ENCODE measurements at regions not wholly inside any gene's neighbourhood (a gene's known extent, or its start where the extent isn't known, plus 50 kb on each side); places are given as distances from the start of the nearest gene placed in this dataset.

DNA sequence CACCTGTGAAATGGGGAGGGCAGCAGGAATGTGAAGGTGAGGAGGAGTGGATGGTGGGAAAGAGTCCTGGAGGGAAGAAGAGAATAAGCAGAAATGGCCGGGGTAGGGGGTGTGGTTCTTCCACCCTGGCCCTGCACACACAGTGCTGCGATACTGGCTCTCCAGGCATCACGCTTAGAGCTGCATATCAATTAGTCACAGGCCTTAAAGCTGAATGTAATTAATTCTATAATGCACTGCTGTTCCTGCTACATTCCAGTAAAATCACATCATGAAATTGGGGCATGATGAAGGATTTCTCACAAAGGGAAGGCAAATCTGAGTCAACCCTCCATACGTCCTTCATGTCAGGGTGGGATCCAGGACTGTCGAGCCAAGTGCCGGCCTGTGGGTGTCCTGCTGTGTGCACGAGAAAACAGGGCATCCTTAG, 566.1 kb downstream of the BCL11B start:
- DNase-seq (ENCODE audit: low read depth, low spot score): no peak
- Histone ChIP-seq H3K27me3 (ENCODE audit: insufficient read depth, insufficient read length) (no peaks in the 10 kb centered on the region), H3K9me3 (ENCODE audit: insufficient read depth, low read length) (no peaks in the 10 kb centered on the region), H3K4me1 (ENCODE audit: insufficient read depth, insufficient read length) (no peaks in the 10 kb centered on the region), H3K36me3 (ENCODE audit: insufficient read depth, insufficient read length, low read length) (no peaks in the 10 kb centered on the region), H3K4me3 (ENCODE audit: insufficient read length, low read depth) (no peak overlapping the region), H3K9ac (ENCODE audit: insufficient read length, low read depth) (no peak overlapping the region)
- TF ChIP-seq ZNF274 (IDR thresholded peaks at IDR 0.05; ENCODE audit: low read depth, low read length): no peak
- TF ChIP-seq SUZ12 (IDR thresholded peaks at IDR 0.05; ENCODE audit: extremely low read depth, insufficient read depth, insufficient read length): no peak
- TF ChIP-seq YY1 (IDR thresholded peaks at IDR 0.05; ENCODE audit: insufficient read depth, insufficient read length): no peak

DNA sequence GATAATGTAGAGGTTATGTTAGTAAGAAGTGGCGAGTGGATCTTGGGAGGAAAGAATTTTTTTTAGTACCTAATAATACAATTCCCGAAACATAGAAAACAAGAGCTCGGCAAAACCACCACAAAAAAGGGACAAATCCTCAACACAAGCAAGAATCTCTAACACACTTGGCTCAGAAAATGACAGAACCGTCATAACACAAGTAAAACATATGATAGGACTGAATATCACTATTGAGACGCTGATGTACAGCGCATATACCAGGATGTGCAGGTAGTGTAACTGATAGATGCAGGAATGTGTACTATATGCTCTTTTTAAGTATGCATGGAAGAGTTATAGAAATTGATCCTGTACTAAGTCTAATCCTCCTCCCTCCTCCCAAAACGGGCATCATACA, 564.5 kb downstream of the BCL11B start:
- Histone ChIP-seq H3K9ac (ENCODE audit: insufficient read length, low read depth) (no peak overlapping the region), H3K27me3 (ENCODE audit: insufficient read depth, insufficient read length) (no peaks in the 10 kb centered on the region), H3K4me1 (ENCODE audit: insufficient read depth, insufficient read length) (no peaks in the 10 kb centered on the region), H3K4me3 (ENCODE audit: insufficient read length, low read depth) (no peak overlapping the region), H3K36me3 (ENCODE audit: insufficient read depth, insufficient read length, low read length) (no peaks in the 10 kb centered on the region), H3K9me3 (ENCODE audit: insufficient read depth, low read length) (no peaks in the 10 kb centered on the region)
- DNase-seq (ENCODE audit: low read depth, low spot score): no peak
- TF ChIP-seq ZNF274 (IDR thresholded peaks at IDR 0.05; ENCODE audit: low read depth, low read length) (no peak), SUZ12 (IDR thresholded peaks at IDR 0.05; ENCODE audit: extremely low read depth, insufficient read depth, insufficient read length) (no peak)

DNA sequence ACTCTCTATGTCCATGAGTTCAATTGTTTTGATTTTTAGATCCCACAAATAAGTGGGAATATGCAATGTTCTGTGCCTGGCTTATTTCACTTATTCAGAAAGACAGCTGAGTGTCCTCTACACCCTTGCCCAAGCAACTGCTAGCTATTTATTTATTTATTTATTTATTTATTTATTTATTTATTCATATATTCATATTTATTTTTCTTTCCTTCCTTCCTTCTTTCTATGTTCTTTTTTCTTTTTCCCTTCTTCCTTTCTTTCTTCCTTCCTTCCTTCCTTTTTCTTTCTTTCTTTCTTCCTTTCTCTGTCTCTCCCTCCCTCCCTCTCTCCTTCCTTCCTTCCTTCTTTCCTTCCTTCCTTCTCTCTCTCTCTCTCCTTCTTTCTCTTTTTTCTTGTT, 563.4 kb downstream of the BCL11B start:
- TF ChIP-seq YY1 (IDR thresholded peaks at IDR 0.05; ENCODE audit: insufficient read depth, insufficient read length): no peak
- no peak for TF ChIP-seq SUZ12 (IDR thresholded peaks at IDR 0.05; ENCODE audit: extremely low read depth, insufficient read depth, insufficient read length)
- no peak for TF ChIP-seq ZNF274 (IDR thresholded peaks at IDR 0.05; ENCODE audit: low read depth, low read length)
- no peaks in the 10 kb centered on the region for H3K4me1 ChIP-seq (ENCODE audit: insufficient read depth, insufficient read length)
- no peak overlapping the region for H3K9ac ChIP-seq (ENCODE audit: insufficient read length, low read depth)
- no peaks in the 10 kb centered on the region for H3K36me3 ChIP-seq (ENCODE audit: insufficient read depth, insufficient read length, low read length)
- H3K9me3 ChIP-seq (ENCODE audit: insufficient read depth, low read length): no peaks in the 10 kb centered on the region
- H3K27me3 ChIP-seq (ENCODE audit: insufficient read depth, insufficient read length): no peaks in the 10 kb centered on the region
- no peak overlapping the region for H3K4me3 ChIP-seq (ENCODE audit: insufficient read length, low read depth)
- DNase-seq (ENCODE audit: low read depth, low spot score): no peak

DNA sequence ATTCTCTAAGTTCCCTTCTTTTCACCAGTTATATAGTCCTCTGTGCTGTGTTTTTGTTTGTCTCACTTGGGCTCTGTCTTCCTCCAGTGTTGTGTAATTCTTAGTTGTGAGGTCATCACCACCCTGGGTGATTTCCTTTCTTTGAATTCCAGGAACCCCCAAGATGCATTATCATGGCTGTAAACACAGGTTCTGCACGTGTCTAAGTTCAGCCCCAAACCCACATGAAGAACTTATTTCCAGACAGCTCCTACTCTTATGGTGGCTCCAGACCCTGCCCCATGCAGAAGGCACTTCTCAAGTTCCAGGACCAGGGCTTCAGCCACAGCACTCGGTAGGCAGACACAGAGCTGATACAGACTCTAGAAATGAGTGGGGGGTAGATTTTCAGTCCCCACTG, 560.5 kb downstream of the BCL11B start:
- Histone ChIP-seq H3K4me3 (ENCODE audit: insufficient read length, low read depth) (no peak overlapping the region), H3K36me3 (ENCODE audit: insufficient read depth, insufficient read length, low read length) (no peaks in the 10 kb centered on the region), H3K9me3 (ENCODE audit: insufficient read depth, low read length) (no peaks in the 10 kb centered on the region), H3K27me3 (ENCODE audit: insufficient read depth, insufficient read length) (no peaks in the 10 kb centered on the region), H3K9ac (ENCODE audit: insufficient read length, low read depth) (no peak overlapping the region), H3K4me1 (ENCODE audit: insufficient read depth, insufficient read length) (no peaks in the 10 kb centered on the region)
- DNase-seq (ENCODE audit: low read depth, low spot score): no peak
- TF ChIP-seq ZNF274 (IDR thresholded peaks at IDR 0.05; ENCODE audit: low read depth, low read length) (no peak), SUZ12 (IDR thresholded peaks at IDR 0.05; ENCODE audit: extremely low read depth, insufficient read depth, insufficient read length) (no peak), YY1 (IDR thresholded peaks at IDR 0.05; ENCODE audit: insufficient read depth, insufficient read length) (no peak)

DNA sequence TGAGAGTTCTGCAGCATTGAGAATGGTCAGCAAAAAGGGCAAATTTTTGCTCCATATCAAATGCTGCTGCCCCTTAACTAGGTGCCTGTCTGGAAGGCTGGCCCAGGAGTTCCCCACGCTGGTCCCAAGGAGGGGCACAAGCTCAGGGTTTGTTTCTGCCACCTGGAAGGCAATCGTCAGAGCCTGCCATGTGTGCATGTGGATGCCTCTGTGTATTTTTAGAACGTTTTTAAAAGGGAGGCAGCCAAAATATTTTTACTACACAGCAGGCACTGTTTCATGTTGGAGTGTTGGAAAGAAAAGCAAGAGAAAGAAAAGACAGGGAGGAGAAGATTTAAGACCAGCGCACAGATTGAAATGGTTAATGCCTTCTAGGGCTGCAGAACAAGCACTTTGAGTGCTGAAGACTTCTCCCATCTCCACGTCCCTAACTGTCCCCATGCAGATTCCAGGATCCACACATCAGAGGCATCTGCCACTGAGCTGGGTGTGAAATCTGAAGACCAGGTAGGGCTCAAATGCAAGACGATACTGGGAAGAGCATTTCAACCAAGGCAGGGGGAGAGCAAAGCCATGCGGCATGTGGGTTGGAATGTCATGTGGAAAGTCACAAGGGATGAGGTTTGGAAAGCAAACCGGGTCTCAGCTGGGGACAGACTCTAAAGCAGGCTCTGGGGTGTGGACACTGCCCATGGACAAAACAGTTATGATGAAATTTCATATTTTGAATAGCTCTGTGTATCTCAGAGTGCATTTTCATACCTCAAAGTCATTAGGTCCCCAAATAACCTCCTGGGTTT, 557.2 kb downstream of the BCL11B start:
- H3K4me1 ChIP-seq (ENCODE audit: insufficient read depth, insufficient read length): no peaks in the 10 kb centered on the region
- H3K27me3 ChIP-seq (ENCODE audit: insufficient read depth, insufficient read length): no peaks in the 10 kb centered on the region
- no peak overlapping the region for H3K9ac ChIP-seq (ENCODE audit: insufficient read length, low read depth)
- H3K4me3 ChIP-seq (ENCODE audit: insufficient read length, low read depth): no peak overlapping the region
- H3K36me3 ChIP-seq (ENCODE audit: insufficient read depth, insufficient read length, low read length): no peaks in the 10 kb centered on the region
- DNase-seq (ENCODE audit: low read depth, low spot score): no peak
- no peaks in the 10 kb centered on the region for H3K9me3 ChIP-seq (ENCODE audit: insufficient read depth, low read length)
- TF ChIP-seq YY1 (IDR thresholded peaks at IDR 0.05; ENCODE audit: insufficient read depth, insufficient read length): no peak
- no peak for TF ChIP-seq ZNF274 (IDR thresholded peaks at IDR 0.05; ENCODE audit: low read depth, low read length)
- TF ChIP-seq SUZ12 (IDR thresholded peaks at IDR 0.05; ENCODE audit: extremely low read depth, insufficient read depth, insufficient read length): no peak

DNA sequence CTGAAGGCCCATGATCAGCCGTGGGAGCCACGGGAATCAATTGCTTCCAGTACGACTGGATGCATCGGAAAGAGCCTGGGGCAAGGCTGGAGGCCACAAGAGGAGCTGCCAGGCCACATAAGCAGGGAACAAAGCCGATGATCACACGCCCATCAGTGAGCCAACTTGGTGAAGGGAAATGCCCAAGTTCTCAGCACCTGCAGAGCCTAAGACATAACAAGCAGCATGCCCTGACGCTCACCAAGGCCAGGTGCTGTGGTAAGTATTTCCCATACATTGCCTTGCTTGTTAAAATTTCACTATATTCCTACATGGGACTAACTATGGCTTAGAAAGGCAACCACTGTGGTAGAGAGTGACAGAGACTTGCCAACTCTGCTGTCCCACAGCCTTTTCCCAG, 555.9 kb downstream of the BCL11B start:
- Histone ChIP-seq H3K27me3 (ENCODE audit: insufficient read depth, insufficient read length) (no peaks in the 10 kb centered on the region), H3K4me3 (ENCODE audit: insufficient read length, low read depth) (no peak overlapping the region), H3K9ac (ENCODE audit: insufficient read length, low read depth) (no peak overlapping the region), H3K36me3 (ENCODE audit: insufficient read depth, insufficient read length, low read length) (no peaks in the 10 kb centered on the region), H3K4me1 (ENCODE audit: insufficient read depth, insufficient read length) (no peaks in the 10 kb centered on the region), H3K9me3 (ENCODE audit: insufficient read depth, low read length) (no peaks in the 10 kb centered on the region)
- DNase-seq (ENCODE audit: low read depth, low spot score): no peak
- TF ChIP-seq YY1 (IDR thresholded peaks at IDR 0.05; ENCODE audit: insufficient read depth, insufficient read length) (no peak), ZNF274 (IDR thresholded peaks at IDR 0.05; ENCODE audit: low read depth, low read length) (no peak), SUZ12 (IDR thresholded peaks at IDR 0.05; ENCODE audit: extremely low read depth, insufficient read depth, insufficient read length) (no peak)

DNA sequence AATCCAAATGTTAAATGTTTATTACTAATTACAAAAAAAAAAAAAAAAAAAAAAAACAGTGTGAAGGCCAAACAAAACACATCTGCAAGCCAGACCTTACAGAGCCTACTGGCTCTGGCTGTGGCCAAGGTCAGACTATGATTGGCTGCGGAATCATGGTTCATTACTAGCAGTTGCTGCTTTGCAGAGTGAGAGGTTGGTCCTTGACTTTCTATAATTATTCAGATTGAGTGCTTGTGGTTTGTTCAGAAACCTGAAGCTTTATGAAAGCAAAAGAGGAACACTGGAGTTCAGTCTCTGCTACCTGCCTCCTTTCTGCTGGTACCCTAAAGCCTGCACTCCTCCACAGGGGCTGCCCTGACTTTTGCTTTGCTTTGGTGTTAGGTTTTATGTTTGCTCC, 550.9 kb downstream of the BCL11B start:
- Histone ChIP-seq H3K27me3 (ENCODE audit: insufficient read depth, insufficient read length) (no peaks in the 10 kb centered on the region), H3K9me3 (ENCODE audit: insufficient read depth, low read length) (no peaks in the 10 kb centered on the region)
- TF ChIP-seq YY1 (IDR thresholded peaks at IDR 0.05; ENCODE audit: insufficient read depth, insufficient read length) (no peak), ZNF274 (IDR thresholded peaks at IDR 0.05; ENCODE audit: low read depth, low read length) (no peak), SUZ12 (IDR thresholded peaks at IDR 0.05; ENCODE audit: extremely low read depth, insufficient read depth, insufficient read length) (no peak)

More for the DNA sequence above, 550.9 kb downstream of the BCL11B start:
- no peaks in the 10 kb centered on the region for H3K36me3 ChIP-seq (ENCODE audit: insufficient read depth, insufficient read length, low read length)
- no peak overlapping the region for H3K4me3 ChIP-seq (ENCODE audit: insufficient read length, low read depth)
- H3K4me1 ChIP-seq (ENCODE audit: insufficient read depth, insufficient read length): peaks cover 2% of the 10 kb centered on the region
- H3K9ac ChIP-seq (ENCODE audit: insufficient read length, low read depth): no peak overlapping the region
- DNase-seq (ENCODE audit: low read depth, low spot score): no peak
